ENCODE measurements at regions not wholly inside any gene's neighbourhood (a gene's known extent, or its start where the extent isn't known, plus 50 kb on each side); places are given as distances from the start of the nearest gene placed in this dataset.

- H3K27ac ChIP-seq (ENCODE audit: low read length): no peak overlapping the region
- no peaks in the 10 kb centered on the region for H4K20me1 ChIP-seq (ENCODE audit: low read length)
- intact Hi-C loops (cut with micrococcal nuclease): no loop called here
- DNase-seq (no peak), ATAC-seq (no peak)
- no peaks in the 10 kb centered on the region for H3K9me2 ChIP-seq (replicated peaks; ENCODE audit: low read length)
- H3K4me3 ChIP-seq (ENCODE audit: low read length): no peak overlapping the region
- CTCF ChIA-PET: no interaction called here
- peaks cover 21% of the 10 kb centered on the region; the same call in 1 of the 2 replicates for H3K9me3 ChIP-seq (ENCODE audit: low read length)
- no peaks in the 10 kb centered on the region for H3K27me3 ChIP-seq (ENCODE audit: low read length)
- no peaks in the 10 kb centered on the region for H3F3A ChIP-seq (ENCODE audit: low read length, unreplicated experiment)
- H3K4me2 ChIP-seq (ENCODE audit: low read length): no peak overlapping the region
- TF ChIP-seq CTCF (conservative IDR thresholded peaks at IDR 0.05; ENCODE audit: low read depth, low read length) (no peak), EZH2phosphoT487 (IDR thresholded peaks at IDR 0.05; ENCODE audit: borderline replicate concordance, low read length) (no peak), EZH2 (IDR thresholded peaks at IDR 0.05; ENCODE audit: low read length, unreplicated experiment) (no peak)
- no peaks in the 10 kb centered on the region for H3K4me1 ChIP-seq (ENCODE audit: insufficient read depth, low read length)
- no TSS peak for BruUV-seq (replicated peaks)
- no peak overlapping the region for H2AFZ ChIP-seq (ENCODE audit: low read length)
- no peaks in the 10 kb centered on the region for H3K79me2 ChIP-seq (ENCODE audit: low read length)
- H3K9ac ChIP-seq (ENCODE audit: low read length): no peak overlapping the region
- H3K36me3 ChIP-seq (ENCODE audit: low read depth, low read length): no peaks in the 10 kb centered on the region
- POLR2A ChIA-PET (ENCODE audit: unreplicated experiment): no interaction called here
These were observed 976.6 kb downstream of the FAM181B start for GRCh38 chr11:81756864-81757595.

GRCh38 chr11:81749245-81749644 is 984.4 kb downstream of the FAM181B start:
- no peaks in the 10 kb centered on the region for H3F3A ChIP-seq (ENCODE audit: low read length, unreplicated experiment)
- H4K20me1 ChIP-seq (ENCODE audit: low read length): no peaks in the 10 kb centered on the region
- no peak overlapping the region for H3K4me2 ChIP-seq (ENCODE audit: low read length)
- H3K9me3 ChIP-seq (ENCODE audit: low read length): peaks cover 24% of the 10 kb centered on the region
- TF ChIP-seq EZH2phosphoT487 (IDR thresholded peaks at IDR 0.05; ENCODE audit: borderline replicate concordance, low read length) (no peak), EZH2 (IDR thresholded peaks at IDR 0.05; ENCODE audit: low read length, unreplicated experiment) (no peak), CTCF (conservative IDR thresholded peaks at IDR 0.05; ENCODE audit: low read depth, low read length) (no peak)
- POLR2A ChIA-PET (ENCODE audit: unreplicated experiment): no interaction called here
- H3K9me2 ChIP-seq (replicated peaks; ENCODE audit: low read length): no peaks in the 10 kb centered on the region
- no peak for DNase-seq
- no peak overlapping the region for H3K9ac ChIP-seq (ENCODE audit: low read length)
- H2AFZ ChIP-seq (ENCODE audit: low read length): no peak overlapping the region
- CTCF ChIA-PET: no interaction called here
- no peaks in the 10 kb centered on the region for H3K36me3 ChIP-seq (ENCODE audit: low read depth, low read length)
- H3K27me3 ChIP-seq (ENCODE audit: low read length): no peaks in the 10 kb centered on the region
- BruUV-seq (replicated peaks): no TSS peak
- intact Hi-C loops (cut with micrococcal nuclease): no loop called here
- no peak overlapping the region for H3K4me3 ChIP-seq (ENCODE audit: low read length)
- no peaks in the 10 kb centered on the region for H3K79me2 ChIP-seq (ENCODE audit: low read length)
- H3K27ac ChIP-seq (ENCODE audit: low read length): no peak overlapping the region
- no peak for ATAC-seq
- H3K4me1 ChIP-seq (ENCODE audit: insufficient read depth, low read length): no peaks in the 10 kb centered on the region

- Histone ChIP-seq H3K79me2 (ENCODE audit: low read length) (no peaks in the 10 kb centered on the region), H3K27me3 (ENCODE audit: low read length) (no peaks in the 10 kb centered on the region), H4K20me1 (ENCODE audit: low read length) (no peaks in the 10 kb centered on the region), H3K9ac (ENCODE audit: low read length) (no peak overlapping the region), H3K4me3 (ENCODE audit: low read length) (no peak overlapping the region), H3K36me3 (ENCODE audit: low read depth, low read length) (no peaks in the 10 kb centered on the region), H3K9me2 (replicated peaks; ENCODE audit: low read length) (no peaks in the 10 kb centered on the region), H3K4me2 (ENCODE audit: low read length) (no peak overlapping the region), H2AFZ (ENCODE audit: low read length) (no peak overlapping the region), H3K9me3 (ENCODE audit: low read length) (peaks cover 32% of the 10 kb centered on the region), H3K4me1 (ENCODE audit: insufficient read depth, low read length) (no peaks in the 10 kb centered on the region), H3F3A (ENCODE audit: low read length, unreplicated experiment) (no peaks in the 10 kb centered on the region), H3K27ac (ENCODE audit: low read length) (no peak overlapping the region)
- BruUV-seq (replicated peaks): no TSS peak
- intact Hi-C loops (cut with micrococcal nuclease): no loop called here
- ChIA-PET CTCF (no interaction called here), POLR2A (ENCODE audit: unreplicated experiment) (no interaction called here)
- DNase-seq (no peak), ATAC-seq (no peak)
- TF ChIP-seq EZH2 (IDR thresholded peaks at IDR 0.05; ENCODE audit: low read length, unreplicated experiment) (no peak), CTCF (conservative IDR thresholded peaks at IDR 0.05; ENCODE audit: low read depth, low read length) (no peak), EZH2phosphoT487 (IDR thresholded peaks at IDR 0.05; ENCODE audit: borderline replicate concordance, low read length) (no peak)
These were observed 989.1 kb downstream of the FAM181B start for GRCh38 chr11:81744336-81745116.

Measured in PC-3 (cell line).